Keratinocyte (primary cell): ENCODE measurements at regions not wholly inside any gene's neighbourhood (a gene's known extent, or its start where the extent isn't known, plus 50 kb on each side); places are given as distances from the start of the nearest gene placed in this dataset.

Experiments used
- DNase-seq: peaks from one replicate; pipeline ENCODE4 v3.0.0-alpha.2; 2011; ENCODE audit warnings: low read depth, missing footprints, low spot score
- FAIRE-seq: peaks from 2 replicates; lab custom pipeline; 2011; peaks lifted over from hg19 to GRCh38; lab: Jason Lieb, UNC
- H2AFZ ChIP-seq: 2 replicates; pipeline ENCODE4 v1.6.0; 2012; ENCODE audit warnings: low read length, control low read depth, inconsistent platforms; ENCODE audit not compliant: control insufficient read depth
- H3K27ac ChIP-seq: 2 replicates; pipeline ENCODE4 v1.5.1; 2011; ENCODE audit warnings: low read length; ENCODE audit not compliant: control insufficient read depth, insufficient read depth
- H3K27me3 ChIP-seq: 3 replicates; pipeline ENCODE4 v1.6.0; 2011; ENCODE audit warnings: low read length; ENCODE audit not compliant: control insufficient read depth, insufficient read depth; ENCODE audit errors: extremely low read depth
- H3K36me3 ChIP-seq, 2 experiments: 2 replicates in 1 of 2; 3 replicates in 1 of 2; pipeline ENCODE4 v1.5.1; 2011; ENCODE audit warnings: low read length in 2 of 2, mild to moderate bottlenecking in 1 of 2; ENCODE audit not compliant: control insufficient read depth in 2 of 2, insufficient read depth in 2 of 2; ENCODE audit errors: extremely low read depth in 1 of 2
- H3K4me1 ChIP-seq: 3 replicates; pipeline ENCODE4 v1.5.1; 2011; ENCODE audit warnings: low read length; ENCODE audit not compliant: control insufficient read depth, insufficient read depth; ENCODE audit errors: extremely low read depth
- H3K4me2 ChIP-seq: 3 replicates; pipeline ENCODE4 v1.6.0; 2011; ENCODE audit warnings: low read depth, low read length; ENCODE audit not compliant: control insufficient read depth, insufficient read depth; ENCODE audit errors: extremely low read depth
- H3K4me3 ChIP-seq, 3 experiments: fragments of 200-600 bp in 1 of 3; sonication (generic) in 1 of 3; 2 replicates in 2 of 3; 3 replicates in 1 of 3; pipeline ENCODE4 v1.5.1; 2011 to 2016; ENCODE audit warnings: low read length in 3 of 3, mild to moderate bottlenecking in 3 of 3, control low read depth in 2 of 3, inconsistent platforms in 1 of 3, low read depth in 1 of 3, mixed read lengths in 1 of 3, mixed run types in 1 of 3, moderate library complexity in 1 of 3; ENCODE audit not compliant: control insufficient read depth in 2 of 3, insufficient read depth in 2 of 3; ENCODE audit errors: extremely low read depth in 1 of 3
- H3K79me2 ChIP-seq: 2 replicates; pipeline ENCODE4 v1.6.0; 2012; ENCODE audit warnings: low read length; ENCODE audit not compliant: control insufficient read depth, insufficient read depth
- H3K9ac ChIP-seq: 3 replicates; pipeline ENCODE4 v1.6.0; 2011; ENCODE audit warnings: low read length; ENCODE audit not compliant: control insufficient read depth, insufficient read depth; ENCODE audit errors: extremely low read depth
- H3K9me1 ChIP-seq: 3 replicates; pipeline ENCODE4 v1.6.0; 2011; ENCODE audit warnings: low read length; ENCODE audit not compliant: control insufficient read depth, insufficient read depth; ENCODE audit errors: extremely low read depth
- H3K9me3 ChIP-seq: 2 replicates; pipeline ENCODE4 v1.5.1; 2012; ENCODE audit warnings: low read depth, low read length; ENCODE audit not compliant: control insufficient read depth
- H4K20me1 ChIP-seq: 3 replicates; pipeline ENCODE4 v1.6.0; 2011; ENCODE audit warnings: low read length; ENCODE audit not compliant: control insufficient read depth, insufficient read depth; ENCODE audit errors: extremely low read depth
- EZH2 ChIP-seq: IDR thresholded peaks from one replicate; pipeline ENCODE4 v1.6.1; 2012; ENCODE audit warnings: inconsistent platforms, mild to moderate bottlenecking, low read length, moderate library complexity
- dilution Hi-C: fragments of 300-500 bp; cut with MboI; formaldehyde crosslinking; loops from one replicate; pipeline ENCODE4 v1.7.0; 2020; ENCODE audit warnings: low sequenced_read_pairs; ENCODE audit not compliant: extremely low pct_ligation_motif_present
- TF ChIP-seq, protein P1 (sequence below), 3 experiments: IDR thresholded peaks in 1 of 3; conservative IDR thresholded peaks in 1 of 3; optimal IDR thresholded peaks in 1 of 3; 2 replicates in 2 of 3; 3 replicates in 1 of 3; pipeline versions ENCODE3 to v1.5.1; 2011; ENCODE audit warnings: low read length in 3 of 3, mild to moderate bottlenecking in 3 of 3, moderate library complexity in 2 of 3, control low read depth in 1 of 3, inconsistent platforms in 1 of 3; ENCODE audit not compliant: insufficient read depth in 2 of 3; ENCODE audit errors: extremely low read depth in 1 of 3

DNA sequence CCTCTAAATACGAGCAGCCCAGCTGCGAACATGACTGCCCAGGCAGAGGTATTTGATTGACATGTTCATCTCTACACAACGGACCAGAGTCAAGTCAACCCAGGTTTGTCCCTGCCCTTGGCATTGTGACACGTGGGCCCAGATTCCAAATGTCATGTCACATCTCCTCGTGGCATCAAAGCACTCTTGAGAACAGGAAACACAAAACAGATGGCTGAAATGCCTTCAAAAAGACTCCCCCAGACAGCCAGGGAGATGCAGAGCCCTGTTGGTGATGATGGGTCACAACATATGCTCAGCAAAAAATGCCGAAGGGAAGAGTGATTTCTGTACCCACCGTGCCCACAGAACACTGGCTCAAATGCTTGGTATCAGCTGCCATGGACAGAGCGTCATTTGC is 337.8 kb upstream of the DAB1 start:
- TF ChIP-seq, protein P1, sequence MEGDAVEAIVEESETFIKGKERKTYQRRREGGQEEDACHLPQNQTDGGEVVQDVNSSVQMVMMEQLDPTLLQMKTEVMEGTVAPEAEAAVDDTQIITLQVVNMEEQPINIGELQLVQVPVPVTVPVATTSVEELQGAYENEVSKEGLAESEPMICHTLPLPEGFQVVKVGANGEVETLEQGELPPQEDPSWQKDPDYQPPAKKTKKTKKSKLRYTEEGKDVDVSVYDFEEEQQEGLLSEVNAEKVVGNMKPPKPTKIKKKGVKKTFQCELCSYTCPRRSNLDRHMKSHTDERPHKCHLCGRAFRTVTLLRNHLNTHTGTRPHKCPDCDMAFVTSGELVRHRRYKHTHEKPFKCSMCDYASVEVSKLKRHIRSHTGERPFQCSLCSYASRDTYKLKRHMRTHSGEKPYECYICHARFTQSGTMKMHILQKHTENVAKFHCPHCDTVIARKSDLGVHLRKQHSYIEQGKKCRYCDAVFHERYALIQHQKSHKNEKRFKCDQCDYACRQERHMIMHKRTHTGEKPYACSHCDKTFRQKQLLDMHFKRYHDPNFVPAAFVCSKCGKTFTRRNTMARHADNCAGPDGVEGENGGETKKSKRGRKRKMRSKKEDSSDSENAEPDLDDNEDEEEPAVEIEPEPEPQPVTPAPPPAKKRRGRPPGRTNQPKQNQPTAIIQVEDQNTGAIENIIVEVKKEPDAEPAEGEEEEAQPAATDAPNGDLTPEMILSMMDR (optimal IDR thresholded peaks at IDR 0.05 in 1 of 3, IDR thresholded peaks at IDR 0.05 in 1 of 3, conservative IDR thresholded peaks at IDR 0.05 in 1 of 3; ENCODE audit: extremely low read depth in 1 of 3, insufficient read depth in 2 of 3, low read length in 3 of 3): no peak
- TF ChIP-seq EZH2: no peak
- FAIRE-seq (no peak), DNase-seq (no peak)
- H2AFZ ChIP-seq: no peak overlapping the region
- H3K9ac ChIP-seq: no peak overlapping the region
- no peaks in the 10 kb centered on the region for H3K4me1 ChIP-seq
- H3K27ac ChIP-seq: no peak overlapping the region
- H3K36me3 ChIP-seq: no peaks in the 10 kb centered on the region
- H3K79me2 ChIP-seq: no peaks in the 10 kb centered on the region
- H3K4me2 ChIP-seq: no peak overlapping the region
- no peak overlapping the region for H3K4me3 ChIP-seq
- no peaks in the 10 kb centered on the region for H4K20me1 ChIP-seq
- H3K27me3 ChIP-seq: no peaks in the 10 kb centered on the region
- no peaks in the 10 kb centered on the region for H3K9me1 ChIP-seq
- dilution Hi-C loops: no loop called here
- no peaks in the 10 kb centered on the region for H3K9me3 ChIP-seq

DNA sequence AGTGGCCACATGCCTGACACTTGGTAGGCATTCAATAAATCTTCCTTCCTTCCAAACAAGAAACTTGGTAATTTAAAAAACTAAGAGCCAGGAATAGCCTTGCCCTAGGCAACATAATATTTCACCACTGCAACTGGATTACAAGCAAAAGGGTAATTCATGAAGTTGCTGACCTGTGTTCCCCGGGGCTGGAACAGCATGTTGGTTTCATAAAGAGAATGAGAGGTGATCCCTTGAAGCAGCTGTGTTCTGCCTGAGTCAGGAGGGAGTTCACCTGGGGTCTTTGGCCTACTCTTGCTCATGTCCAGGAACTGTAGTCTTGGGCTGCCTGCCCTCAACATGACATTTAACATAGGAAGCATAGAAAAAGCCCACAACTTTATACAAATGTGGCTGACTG is 329.0 kb upstream of the DAB1 start:
- Histone ChIP-seq H3K4me3 (no peak overlapping the region), H3K27ac (no peak overlapping the region), H4K20me1 (no peaks in the 10 kb centered on the region), H3K9me1 (no peaks in the 10 kb centered on the region), H3K27me3 (no peaks in the 10 kb centered on the region), H3K79me2 (no peaks in the 10 kb centered on the region), H3K9me3 (no peaks in the 10 kb centered on the region), H2AFZ (no peak overlapping the region), H3K4me1 (no peaks in the 10 kb centered on the region), H3K9ac (no peak overlapping the region), H3K36me3 (no peaks in the 10 kb centered on the region), H3K4me2 (no peak overlapping the region)
- dilution Hi-C loops: no loop called here
- TF ChIP-seq, protein P1 (optimal IDR thresholded peaks at IDR 0.05 in 1 of 3, IDR thresholded peaks at IDR 0.05 in 1 of 3, conservative IDR thresholded peaks at IDR 0.05 in 1 of 3; ENCODE audit: extremely low read depth in 1 of 3, insufficient read depth in 2 of 3, low read length in 3 of 3): no peak
- TF ChIP-seq EZH2: no peak
- FAIRE-seq: no peak
- no peak for DNase-seq
